ENCODE measurements at regions not wholly inside any gene's neighbourhood (a gene's known extent, or its start where the extent isn't known, plus 50 kb on each side); places are given as distances from the start of the nearest gene placed in this dataset.

DNA sequence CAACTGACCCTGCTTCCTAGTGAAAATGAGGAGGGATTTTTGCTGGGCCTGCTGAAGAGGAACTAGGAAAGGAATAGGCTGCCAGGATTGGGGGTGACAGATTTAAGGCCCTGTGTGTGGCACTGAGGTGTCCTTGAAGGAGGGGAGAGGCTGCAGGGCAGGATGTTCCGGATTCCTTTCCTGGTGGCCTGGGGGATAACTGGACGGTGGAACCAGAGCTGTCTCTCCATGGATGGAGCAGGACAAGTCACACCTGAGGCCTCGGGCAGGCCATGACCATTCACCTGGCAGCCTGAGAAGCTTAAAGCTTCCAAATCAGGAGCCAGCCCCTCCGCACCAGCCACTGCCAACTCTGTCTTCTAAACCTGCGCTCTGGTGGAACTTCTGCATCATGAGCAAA, 56.0 kb upstream of the SLC22A23 start:
- no peak overlapping the region for H3K23ac ChIP-seq (ENCODE audit: low read depth, low read length)
- in situ Hi-C loops (cut with MboI; ENCODE audit: low sequenced_read_pairs): no loop called here
- CTCF ChIA-PET: no interaction called here

More for the DNA sequence above, 56.0 kb upstream of the SLC22A23 start:
- H3K9ac ChIP-seq (ENCODE audit: low read depth, low read length): no peak overlapping the region
- H3K14ac ChIP-seq (replicated peaks; ENCODE audit: low read depth, low read length): no peak overlapping the region
- intact Hi-C loops (cut with micrococcal nuclease) (no loop called here), dilution Hi-C loops (cut with HindIII; ENCODE audit: low sequenced_read_pairs, unreplicated experiment) (no loop called here)
- H2BK5ac ChIP-seq (ENCODE audit: low read depth, low read length, poor library complexity, severe bottlenecking): no peak overlapping the region
- H2AFZ ChIP-seq (replicated peaks; ENCODE audit: low read length, poor library complexity): no peak overlapping the region
- H2BK15ac ChIP-seq (ENCODE audit: low read depth, low read length): no peak overlapping the region
- H3K4me1 ChIP-seq (ENCODE audit: control insufficient read depth, insufficient read depth, low read length): peaks cover 4% of the 10 kb centered on the region
- no peak overlapping the region for H4K8ac ChIP-seq (ENCODE audit: low read depth in 2 of 2, low read length in 2 of 2)
- no peak for TF ChIP-seq RFX5 (IDR thresholded peaks at IDR 0.05; ENCODE audit: low read depth, low read length)
- no peak for TF ChIP-seq CHD1 (IDR thresholded peaks at IDR 0.05; ENCODE audit: low read depth, low read length)
- no peak for TF ChIP-seq MXI1 (IDR thresholded peaks at IDR 0.05; ENCODE audit: borderline replicate concordance, low read depth, low read length)
- TF ChIP-seq, protein P1, sequence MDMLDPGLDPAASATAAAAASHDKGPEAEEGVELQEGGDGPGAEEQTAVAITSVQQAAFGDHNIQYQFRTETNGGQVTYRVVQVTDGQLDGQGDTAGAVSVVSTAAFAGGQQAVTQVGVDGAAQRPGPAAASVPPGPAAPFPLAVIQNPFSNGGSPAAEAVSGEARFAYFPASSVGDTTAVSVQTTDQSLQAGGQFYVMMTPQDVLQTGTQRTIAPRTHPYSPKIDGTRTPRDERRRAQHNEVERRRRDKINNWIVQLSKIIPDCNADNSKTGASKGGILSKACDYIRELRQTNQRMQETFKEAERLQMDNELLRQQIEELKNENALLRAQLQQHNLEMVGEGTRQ (IDR thresholded peaks at IDR 0.05; ENCODE audit: low read depth, low read length): no peak
- TF ChIP-seq SMC3 (IDR thresholded peaks at IDR 0.05; ENCODE audit: low read depth, low read length): no peak
- TF ChIP-seq NFE2L2 (IDR thresholded peaks at IDR 0.05; ENCODE audit: low read depth, low read length): no peak
- TF ChIP-seq, protein P2, sequence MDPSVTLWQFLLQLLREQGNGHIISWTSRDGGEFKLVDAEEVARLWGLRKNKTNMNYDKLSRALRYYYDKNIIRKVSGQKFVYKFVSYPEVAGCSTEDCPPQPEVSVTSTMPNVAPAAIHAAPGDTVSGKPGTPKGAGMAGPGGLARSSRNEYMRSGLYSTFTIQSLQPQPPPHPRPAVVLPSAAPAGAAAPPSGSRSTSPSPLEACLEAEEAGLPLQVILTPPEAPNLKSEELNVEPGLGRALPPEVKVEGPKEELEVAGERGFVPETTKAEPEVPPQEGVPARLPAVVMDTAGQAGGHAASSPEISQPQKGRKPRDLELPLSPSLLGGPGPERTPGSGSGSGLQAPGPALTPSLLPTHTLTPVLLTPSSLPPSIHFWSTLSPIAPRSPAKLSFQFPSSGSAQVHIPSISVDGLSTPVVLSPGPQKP (IDR thresholded peaks at IDR 0.05; ENCODE audit: borderline replicate concordance, low read depth, low read length): no peak
- no peak for TF ChIP-seq RAD21 (IDR thresholded peaks at IDR 0.05; ENCODE audit: low read length)
- TF ChIP-seq POLR2A (IDR thresholded peaks at IDR 0.05; ENCODE audit: low read depth, low read length): no peak
- no peak for TF ChIP-seq RCOR1 (IDR thresholded peaks at IDR 0.05; ENCODE audit: insufficient replicate concordance, low read length)
- no peak for TF ChIP-seq BHLHE40 (IDR thresholded peaks at IDR 0.05; ENCODE audit: low read depth, low read length)
- no peak for TF ChIP-seq CTCF (conservative IDR thresholded peaks at IDR 0.05; ENCODE audit: low read depth, low read length)
- no peak for TF ChIP-seq MAZ (IDR thresholded peaks at IDR 0.05; ENCODE audit: borderline replicate concordance, low read depth, low read length)
- TF ChIP-seq FOS (IDR thresholded peaks at IDR 0.05; ENCODE audit: low read depth, low read length): no peak
- no peak for TF ChIP-seq MAFK (IDR thresholded peaks at IDR 0.05; ENCODE audit: low read depth, low read length)
- no peak for TF ChIP-seq CEBPB (IDR thresholded peaks at IDR 0.05; ENCODE audit: low read depth, low read length)
- peaks cover 7% of the 10 kb centered on the region for H3K27me3 ChIP-seq (ENCODE audit: control insufficient read depth, insufficient read depth, low read length)
- no peak overlapping the region for H2AK5ac ChIP-seq (ENCODE audit: low read depth, low read length)
- H3K36me3 ChIP-seq (ENCODE audit: control insufficient read depth, insufficient read depth, low read length): no peaks in the 10 kb centered on the region
- no peak overlapping the region for H3K4me3 ChIP-seq (ENCODE audit: insufficient read depth, low read depth, low read length)
- no peak overlapping the region for H4K91ac ChIP-seq (ENCODE audit: insufficient read depth, low read depth, low read length)
- no peak overlapping the region for H4K5ac ChIP-seq (ENCODE audit: low read depth, low read length)
- ATAC-seq (ENCODE audit: low read depth) (no peak), DNase-seq (no peak)
- no peak overlapping the region for H3K27ac ChIP-seq (ENCODE audit: insufficient read depth, low read length)
- 89% methylated on average over 2 of the region's 5 CpGs; no CpG with 5 or more reads in 1 of the 2 experiments for WGBS, 2 experiments (ENCODE audit: extremely low coverage in 2 of 2, insufficient read length in 1 of 2)
- H4K20me1 ChIP-seq (ENCODE audit: insufficient read depth, low read length): no peaks in the 10 kb centered on the region
- no peak overlapping the region for H3K56ac ChIP-seq (ENCODE audit: extremely low read depth, insufficient read depth, low read length)
- no peaks in the 10 kb centered on the region for H3K9me1 ChIP-seq (ENCODE audit: insufficient read depth, low read length)
- BruUV-seq (replicated peaks): no TSS peak
- H3K18ac ChIP-seq (ENCODE audit: low read depth, low read length): no peak overlapping the region
- H2BK20ac ChIP-seq (ENCODE audit: low read depth, low read length): no peak overlapping the region
- H3K4ac ChIP-seq (ENCODE audit: low read depth, low read length): no peak overlapping the region
- H3K9me3 ChIP-seq (ENCODE audit: control insufficient read depth, insufficient read depth, low read length): no peaks in the 10 kb centered on the region
- H2AK9ac ChIP-seq (replicated peaks; ENCODE audit: low read depth, low read length, poor library complexity): no peak overlapping the region
- no peaks in the 10 kb centered on the region for H3K79me1 ChIP-seq (ENCODE audit: low read depth in 1 of 2, low read length in 2 of 2)
- peak overlapping the region; percentile 13; the same call in 1 of the 2 replicates for H2BK120ac ChIP-seq (ENCODE audit: low read depth, low read length)
- no peak overlapping the region for H3K4me2 ChIP-seq (ENCODE audit: low read depth, low read length)
- POLR2A ChIA-PET (ENCODE audit: unreplicated experiment): no interaction called here
